ENCODE measurements at regions not wholly inside any gene's neighbourhood (a gene's known extent, or its start where the extent isn't known, plus 50 kb on each side); places are given as distances from the start of the nearest gene placed in this dataset.

GRCh38 chr7:109473172-109473571 lies 903.5 kb downstream of the DNAJB9 start:
- no peak for TF ChIP-seq CTCF (IDR thresholded peaks at IDR 0.05 in 2 of 3, conservative IDR thresholded peaks at IDR 0.05 in 1 of 3; ENCODE audit: control insufficient read depth in 2 of 3, extremely low read depth in 1 of 3, insufficient read depth in 1 of 3, low read depth in 3 of 3, low read length in 3 of 3)
- TF ChIP-seq SRF (IDR thresholded peaks at IDR 0.05; ENCODE audit: low read depth in 2 of 2, low read length in 2 of 2), result no peak
- no peak for TF ChIP-seq TBL1XR1 (IDR thresholded peaks at IDR 0.05; ENCODE audit: low read depth, low read length)
- TF ChIP-seq GABPA (IDR thresholded peaks at IDR 0.05; ENCODE audit: low read depth), result no peak
- no peak for TF ChIP-seq SMC3 (IDR thresholded peaks at IDR 0.05; ENCODE audit: borderline replicate concordance, low read length)
- no peak for TF ChIP-seq RCOR1 (conservative IDR thresholded peaks at IDR 0.05; ENCODE audit: low read depth, low read length)
- TF ChIP-seq NR2C1 (IDR thresholded peaks at IDR 0.05), result no peak
- no peak for TF ChIP-seq BHLHE40 (IDR thresholded peaks at IDR 0.05; ENCODE audit: borderline replicate concordance in 1 of 2, low read depth in 2 of 2, low read length in 1 of 2)
- TF ChIP-seq IRF3 (IDR thresholded peaks at IDR 0.05), result no peak
- no peak for TF ChIP-seq SIX5 (IDR thresholded peaks at IDR 0.05; ENCODE audit: low read depth, low read length, severe bottlenecking)
- no peak for TF ChIP-seq JUND (IDR thresholded peaks at IDR 0.05; ENCODE audit: low read depth, low read length)
- TF ChIP-seq HDGF (IDR thresholded peaks at IDR 0.05), result no peak
